ENCODE measurements at regions not wholly inside any gene's neighbourhood (a gene's known extent, or its start where the extent isn't known, plus 50 kb on each side); places are given as distances from the start of the nearest gene placed in this dataset.

- TF ChIP-seq CTCF (conservative IDR thresholded peaks at IDR 0.05; ENCODE audit: low read depth, low read length) (no peak), EZH2 (IDR thresholded peaks at IDR 0.05; ENCODE audit: borderline replicate concordance, low read depth, low read length, poor library complexity, severe bottlenecking) (no peak)
These were observed 889.1 kb upstream of the ZEB2 start for GRCh38 chr2:145408980-145409379.
